Mesenchymal stem cell (in vitro differentiated cells and primary cell): ENCODE measurements at regions not wholly inside any gene's neighbourhood (a gene's known extent, or its start where the extent isn't known, plus 50 kb on each side); places are given as distances from the start of the nearest gene placed in this dataset.

ENCODE experiments used
- DNase-seq: peaks from one replicate; pipeline ENCODE4 v3.0.0-alpha.2; 2013
- H2AFZ ChIP-seq: one replicate; pipeline ENCODE4 v1.6.1; 2013; ENCODE audit warnings: low read depth, mild to moderate bottlenecking, control low read depth, inconsistent platforms, low read length, moderate library complexity
- H2AK5ac ChIP-seq: 2 replicates; pipeline ENCODE4 v1.6.1; 2013; ENCODE audit warnings: low read length, moderate library complexity, mild to moderate bottlenecking, inconsistent platforms; ENCODE audit not compliant: severe bottlenecking
- H2BK120ac ChIP-seq: one replicate; pipeline ENCODE4 v1.6.1; 2013; ENCODE audit warnings: low read depth, mild to moderate bottlenecking, inconsistent platforms, low read length, moderate library complexity
- H2BK12ac ChIP-seq, 2 experiments: one replicate each; pipeline ENCODE4 v1.6.1; 2013; ENCODE audit warnings: inconsistent platforms in 2 of 2, low read length in 2 of 2, mild to moderate bottlenecking in 2 of 2, moderate library complexity in 2 of 2, control low read depth in 1 of 2
- H2BK15ac ChIP-seq: one replicate; pipeline ENCODE4 v1.6.1; 2013; ENCODE audit warnings: mild to moderate bottlenecking, low read depth, inconsistent platforms; ENCODE audit not compliant: poor library complexity, severe bottlenecking
- H2BK5ac ChIP-seq: 2 replicates; pipeline ENCODE4 v1.6.1; 2013; ENCODE audit warnings: low read depth, mild to moderate bottlenecking, low read length, control low read depth, inconsistent platforms; ENCODE audit not compliant: poor library complexity, severe bottlenecking
- H3K14ac ChIP-seq, 2 experiments: one replicate each; pipeline ENCODE4 v1.6.1; 2013; ENCODE audit warnings: inconsistent platforms in 2 of 2, low read length in 2 of 2, control low read depth in 1 of 2, mild to moderate bottlenecking in 1 of 2, moderate library complexity in 1 of 2
- H3K18ac ChIP-seq, 2 experiments: one replicate each; pipeline ENCODE4 v1.6.1; 2013; ENCODE audit warnings: inconsistent platforms in 2 of 2, low read length in 2 of 2, control low read depth in 1 of 2, low read depth in 1 of 2, mild to moderate bottlenecking in 1 of 2
- H3K23ac ChIP-seq, 2 experiments: one replicate each; pipeline ENCODE4 v1.6.1; 2013; ENCODE audit warnings: inconsistent platforms in 2 of 2, low read length in 2 of 2, mild to moderate bottlenecking in 2 of 2, moderate library complexity in 2 of 2, control low read depth in 1 of 2
- H3K27ac ChIP-seq: 2 replicates; pipeline ENCODE4 v1.5.1; 2013; ENCODE audit warnings: mild to moderate bottlenecking, moderate library complexity, low read length, control low read depth, inconsistent platforms; ENCODE audit not compliant: poor library complexity, severe bottlenecking
- H3K27me3 ChIP-seq, 2 experiments: 2 replicates each; pipeline versions ENCODE4 v1.6.1 to v1.7.0; 2013; ENCODE audit warnings: low read length in 2 of 2, mild to moderate bottlenecking in 2 of 2, moderate library complexity in 2 of 2, control low read depth in 1 of 2, inconsistent platforms in 1 of 2; ENCODE audit not compliant: control insufficient read depth in 1 of 2, insufficient read depth in 1 of 2
- H3K36me3 ChIP-seq, 2 experiments: 2 replicates each; pipeline versions ENCODE4 v1.6.1 to v1.7.0; 2013; ENCODE audit warnings: low read length in 2 of 2, control low read depth in 1 of 2, inconsistent platforms in 1 of 2, low read depth in 1 of 2, mild to moderate bottlenecking in 1 of 2; ENCODE audit not compliant: insufficient read depth in 2 of 2, control insufficient read depth in 1 of 2
- H3K4ac ChIP-seq, 2 experiments: one replicate each; pipeline ENCODE4 v1.6.1; 2013; ENCODE audit warnings: inconsistent platforms in 2 of 2, low read length in 2 of 2, mild to moderate bottlenecking in 2 of 2, moderate library complexity in 2 of 2, control low read depth in 1 of 2, low read depth in 1 of 2
- H3K4me1 ChIP-seq: 2 replicates; pipeline ENCODE4 v1.6.1; 2013; ENCODE audit warnings: low read depth, low read length, control low read depth; ENCODE audit not compliant: control insufficient read depth, insufficient read depth
- H3K4me2 ChIP-seq: 2 replicates; pipeline ENCODE4 v1.6.1; 2013; ENCODE audit warnings: low read length, mild to moderate bottlenecking, inconsistent platforms; ENCODE audit not compliant: poor library complexity, severe bottlenecking
- H3K4me3 ChIP-seq, 2 experiments: 2 replicates each; pipeline versions ENCODE4 v1.5.1 to v1.7.0; 2013; ENCODE audit warnings: low read length in 2 of 2, mild to moderate bottlenecking in 2 of 2, control low read depth in 1 of 2, low read depth in 1 of 2; ENCODE audit not compliant: insufficient read depth in 1 of 2
- H3K79me1 ChIP-seq: replicated peaks from 2 replicates; pipeline ENCODE4 v1.6.1; 2013; ENCODE audit warnings: mild to moderate bottlenecking, control low read depth, low read length, inconsistent platforms; ENCODE audit not compliant: poor library complexity, severe bottlenecking
- H3K9ac ChIP-seq: 2 replicates; pipeline ENCODE4 v1.7.0; 2013; ENCODE audit warnings: mild to moderate bottlenecking, low read length, moderate library complexity
- H3K9me3 ChIP-seq: 2 replicates; pipeline ENCODE4 v1.7.0; 2013; ENCODE audit warnings: mild to moderate bottlenecking, low read length; ENCODE audit not compliant: control insufficient read depth
- H4K8ac ChIP-seq: one replicate; pipeline ENCODE4 v1.6.1; 2013; ENCODE audit warnings: inconsistent platforms, mild to moderate bottlenecking, low read length, moderate library complexity
- H4K91ac ChIP-seq: one replicate; pipeline ENCODE4 v1.6.1; 2013; ENCODE audit warnings: mild to moderate bottlenecking, low read length, inconsistent platforms
- WGBS: methylation state at CpG from one replicate; pipeline ENCODE4 v1.1.7; 2013; ENCODE audit warnings: mixed read lengths; 5-methylcytosine and 5-hydroxymethylcytosine counted together

GRCh38 chr17:70891306-70891705 lies 722.0 kb downstream of the KCNJ2 start:
- Histone ChIP-seq H2BK15ac (no peak overlapping the region), H2AFZ (no peak overlapping the region), H3K79me1 (no peaks in the 10 kb centered on the region), H3K27ac (no peak overlapping the region), H3K9me3 (peaks cover 5% of the 10 kb centered on the region), H3K18ac (no peak overlapping the region), H2BK120ac (no peak overlapping the region), H3K27me3 (no peaks in the 10 kb centered on the region), H3K14ac (no peak overlapping the region), H4K8ac (no peak overlapping the region), H2BK5ac (no peak overlapping the region), H3K4me1 (no peaks in the 10 kb centered on the region), H3K23ac (no peak overlapping the region), H2BK12ac (no peak overlapping the region), H3K4ac (no peak overlapping the region), H2AK5ac (no peak overlapping the region), H3K36me3 (no peaks in the 10 kb centered on the region), H3K9ac (no peak overlapping the region), H4K91ac (no peak overlapping the region), H3K4me2 (no peak overlapping the region), H3K4me3 (no peak overlapping the region)
- WGBS: 92% methylated on average over 4 of the region's 4 CpGs
- no peak for DNase-seq

DNA sequence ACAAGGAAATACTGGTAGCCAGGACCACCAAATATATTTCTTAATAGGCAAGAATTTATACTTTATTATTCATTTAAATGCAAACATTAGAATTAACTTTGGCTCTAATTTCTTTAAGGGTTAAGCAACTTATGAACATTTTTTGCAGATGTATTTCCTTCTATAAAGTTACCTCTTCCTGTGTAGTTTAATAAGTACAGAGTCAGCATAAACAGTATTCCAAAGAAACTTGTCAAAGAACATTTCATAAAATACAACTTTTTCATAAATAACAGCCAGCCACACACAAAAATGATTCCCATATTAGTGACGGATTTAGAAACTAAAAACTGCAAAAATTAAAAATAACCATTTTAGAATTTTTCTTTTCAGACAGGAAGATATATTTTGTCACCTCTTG lies 723.2 kb downstream of the KCNJ2 start:
- H3K27me3 ChIP-seq: no peaks in the 10 kb centered on the region
- no peak overlapping the region for H3K18ac ChIP-seq
- no peaks in the 10 kb centered on the region for H3K79me1 ChIP-seq
- no peak overlapping the region for H2BK15ac ChIP-seq
- H3K27ac ChIP-seq: no peak overlapping the region
- H2AFZ ChIP-seq: no peak overlapping the region
- H3K9ac ChIP-seq: no peak overlapping the region
- no peak overlapping the region for H3K4me2 ChIP-seq
- H3K4ac ChIP-seq: no peak overlapping the region
- H4K8ac ChIP-seq: no peak overlapping the region
- no peak overlapping the region for H2BK5ac ChIP-seq
- no peak overlapping the region for H2BK12ac ChIP-seq
- peaks cover 5% of the 10 kb centered on the region for H3K9me3 ChIP-seq
- H3K4me1 ChIP-seq: no peaks in the 10 kb centered on the region
- H2AK5ac ChIP-seq: no peak overlapping the region
- H2BK120ac ChIP-seq: no peak overlapping the region
- no peak overlapping the region for H3K14ac ChIP-seq
- no peaks in the 10 kb centered on the region for H3K36me3 ChIP-seq
- H3K23ac ChIP-seq: no peak overlapping the region
- WGBS: 100% methylated on average over 1 of the region's 1 CpG
- DNase-seq: no peak
- H4K91ac ChIP-seq: no peak overlapping the region
- H3K4me3 ChIP-seq: no peak overlapping the region

DNA sequence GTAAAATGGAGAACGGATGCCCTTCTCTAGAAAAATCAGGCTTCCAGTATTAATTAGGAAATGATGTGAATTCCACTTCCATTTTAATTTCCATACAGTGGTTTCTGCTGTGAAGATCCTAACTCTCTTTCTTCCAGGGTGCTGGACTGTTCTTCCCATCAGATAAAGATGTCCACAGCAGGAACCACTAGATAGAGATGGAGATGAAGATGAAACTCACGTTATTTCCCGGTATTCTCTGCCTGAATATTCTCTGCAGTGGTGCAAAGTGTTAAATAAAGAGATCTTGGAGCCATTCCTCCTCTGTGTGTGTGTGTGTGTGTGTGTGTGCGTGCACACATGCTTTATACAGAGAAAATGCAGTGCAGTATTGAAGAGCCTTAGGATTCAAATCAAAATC lies 727.5 kb downstream of the KCNJ2 start:
- Histone ChIP-seq H3K4me2 (no peak overlapping the region), H3K9me3 (peaks cover 10% of the 10 kb centered on the region), H3K27ac (no peak overlapping the region), H2BK120ac (no peak overlapping the region), H2BK5ac (no peak overlapping the region), H3K23ac (no peak overlapping the region), H4K91ac (no peak overlapping the region), H3K4me1 (no peaks in the 10 kb centered on the region), H3K36me3 (no peaks in the 10 kb centered on the region), H3K18ac (no peak overlapping the region), H2AK5ac (no peak overlapping the region), H4K8ac (no peak overlapping the region), H3K9ac (peak overlapping the region; percentile 47), H2AFZ (no peak overlapping the region), H3K79me1 (no peaks in the 10 kb centered on the region), H2BK12ac (no peak overlapping the region), H2BK15ac (no peak overlapping the region), H3K4ac (no peak overlapping the region), H3K4me3 (peak overlapping the region in 1 of 2 experiments; percentile 67), H3K27me3 (no peaks in the 10 kb centered on the region), H3K14ac (no peak overlapping the region)
- 55% methylated on average over 3 of the region's 4 CpGs for WGBS
- no peak for DNase-seq

DNA sequence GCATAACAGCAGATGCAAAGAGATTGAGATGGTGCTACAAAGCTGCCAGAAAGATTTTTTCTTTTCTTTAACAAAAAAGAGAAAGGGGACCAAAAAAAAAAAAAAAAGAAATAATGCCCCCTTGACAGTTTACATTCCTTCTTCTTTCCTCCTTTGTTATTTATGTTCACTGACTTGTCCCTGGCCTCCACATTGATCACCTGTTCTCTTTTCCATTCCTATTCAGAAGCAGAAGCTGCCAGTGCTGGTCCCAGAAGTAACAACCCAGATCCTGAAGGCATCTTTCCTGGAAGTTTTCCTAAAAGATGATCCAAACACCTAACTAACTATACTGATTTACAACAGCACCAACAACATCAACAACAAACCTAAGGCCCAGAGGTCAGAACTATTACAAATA lies 728.1 kb downstream of the KCNJ2 start:
- Histone ChIP-seq H4K91ac (no peak overlapping the region), H2BK15ac (no peak overlapping the region), H3K27ac (no peak overlapping the region), H3K27me3 (no peaks in the 10 kb centered on the region), H3K4me2 (no peak overlapping the region), H3K4me3 (peak overlapping the region in 1 of 2 experiments; percentile 67), H3K4me1 (no peaks in the 10 kb centered on the region), H3K18ac (no peak overlapping the region), H2AFZ (no peak overlapping the region), H3K79me1 (no peaks in the 10 kb centered on the region), H3K4ac (no peak overlapping the region), H2AK5ac (no peak overlapping the region), H2BK5ac (no peak overlapping the region), H4K8ac (no peak overlapping the region), H3K23ac (no peak overlapping the region), H2BK12ac (no peak overlapping the region), H3K9ac (peak overlapping the region; percentile 47), H3K9me3 (peaks cover 15% of the 10 kb centered on the region), H3K14ac (no peak overlapping the region), H2BK120ac (no peak overlapping the region), H3K36me3 (no peaks in the 10 kb centered on the region)
- DNase-seq: no peak
